ENCODE measurements at regions not wholly inside any gene's neighbourhood (a gene's known extent, or its start where the extent isn't known, plus 50 kb on each side); places are given as distances from the start of the nearest gene placed in this dataset.

- TF ChIP-seq CTCF (conservative IDR thresholded peaks at IDR 0.05) = no peak
- no peak for TF ChIP-seq ZFX (IDR thresholded peaks at IDR 0.05)
- no peak overlapping the region for H3K27ac ChIP-seq
Observed at GRCh38 chr14:22407033-22407432, 182.0 kb downstream of the DAD1 start.

DNA sequence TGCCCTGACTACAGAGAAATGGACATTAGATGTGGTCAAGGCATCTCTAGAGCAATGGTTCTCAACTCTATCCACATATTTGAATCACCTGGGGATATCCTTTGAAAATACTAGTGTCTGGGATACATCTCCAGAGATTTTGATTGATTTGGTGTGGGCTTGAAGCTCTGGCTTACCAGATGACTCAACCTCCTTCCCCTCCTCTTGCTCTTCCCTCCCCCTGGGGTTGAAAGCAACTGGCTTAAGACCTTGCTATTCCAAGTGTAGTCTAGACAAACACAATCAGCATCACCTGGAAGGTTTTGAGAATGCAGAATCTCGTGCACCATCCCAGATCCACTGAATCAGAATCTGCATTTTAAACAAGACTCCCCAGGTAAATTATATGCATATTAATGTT is 183.8 kb downstream of the DAD1 start:
- no peak for TF ChIP-seq CTCF (conservative IDR thresholded peaks at IDR 0.05)
- no peak for TF ChIP-seq ZFX (IDR thresholded peaks at IDR 0.05)
- no peak overlapping the region; the same call in 1 of the 2 replicates for H3K27ac ChIP-seq

DNA sequence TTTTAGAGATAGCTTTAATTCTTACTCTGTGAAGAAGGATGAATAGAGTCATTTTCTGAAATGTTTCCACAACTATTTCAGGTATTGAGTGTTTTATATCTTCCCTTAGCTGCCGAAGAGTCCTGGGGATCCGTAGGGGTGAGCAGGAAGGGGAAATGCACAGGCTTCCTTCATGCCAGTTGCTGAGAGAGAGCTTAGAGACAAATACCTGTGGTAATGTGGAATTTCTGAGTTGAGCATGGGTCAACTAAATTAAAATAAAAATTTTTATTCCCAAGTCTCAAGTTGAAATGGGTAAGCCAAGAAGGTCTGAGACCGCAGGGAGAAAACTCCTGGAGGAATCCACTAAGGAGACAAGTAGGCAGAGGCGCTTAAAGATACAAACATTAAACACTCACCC is 185.7 kb downstream of the DAD1 start:
- no peak for TF ChIP-seq CTCF (conservative IDR thresholded peaks at IDR 0.05)
- no peak for TF ChIP-seq ZFX (IDR thresholded peaks at IDR 0.05)
- no peak overlapping the region for H3K27ac ChIP-seq

- no peak overlapping the region for H3K27ac ChIP-seq
- TF ChIP-seq CTCF (conservative IDR thresholded peaks at IDR 0.05) (no peak), ZFX (IDR thresholded peaks at IDR 0.05) (no peak)
Observed at GRCh38 chr14:22400655-22401259, 188.3 kb downstream of the DAD1 start.

DNA sequence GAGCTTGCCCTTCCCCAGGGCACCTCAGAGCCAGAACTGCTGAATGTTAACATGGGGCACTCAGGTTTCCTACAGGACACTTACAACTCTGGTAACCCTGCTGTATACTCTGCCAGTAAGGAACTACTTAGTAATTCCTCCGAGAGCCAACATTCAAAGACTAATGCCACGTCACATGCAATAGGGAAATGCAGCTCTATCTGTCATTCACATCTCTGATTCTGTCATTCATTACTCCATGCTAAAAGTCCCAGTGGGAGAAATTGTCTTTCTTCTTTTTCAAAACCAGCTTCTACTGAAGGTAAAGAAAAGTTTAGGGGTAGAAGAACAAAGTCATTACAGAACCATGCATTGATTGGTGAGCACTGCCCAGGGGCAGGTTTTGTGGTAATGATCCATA is 189.2 kb downstream of the DAD1 start:
- no peak overlapping the region for H3K27ac ChIP-seq
- TF ChIP-seq ZFX (IDR thresholded peaks at IDR 0.05) (no peak), CTCF (conservative IDR thresholded peaks at IDR 0.05) (no peak)

GRCh38 chr14:22397221-22397737 is 191.7 kb downstream of the DAD1 start:
- no peak overlapping the region for H3K27ac ChIP-seq
- no peak for TF ChIP-seq ZFX (IDR thresholded peaks at IDR 0.05)
- no peak for TF ChIP-seq CTCF (conservative IDR thresholded peaks at IDR 0.05)

GRCh38 chr14:22395803-22396202 is 193.2 kb downstream of the DAD1 start:
- no peak overlapping the region for H3K27ac ChIP-seq
- TF ChIP-seq ZFX (IDR thresholded peaks at IDR 0.05) = no peak
- no peak for TF ChIP-seq CTCF (conservative IDR thresholded peaks at IDR 0.05)

All from C4-2B (cell line).